SHP77 treated with DMSO at 0.1 percent for 48 hours (cell line): ENCODE measurements at regions not wholly inside any gene's neighbourhood (a gene's known extent, or its start where the extent isn't known, plus 50 kb on each side); places are given as distances from the start of the nearest gene placed in this dataset.
"Not testable (repeated sequence)": the region's sequence is repeated elsewhere in the genome, so short reads cannot be mapped to it uniquely, and the experiment has no call there.

Experiments
- DNase-seq: peaks from one replicate; lab custom pipeline; 2025; lab: John Stamatoyannopoulos, UW

GRCh38 chr11:37306563-37306962, 708.5 kb upstream of the RAG2 start:
- DNase-seq, result no peak

- not testable (repeated sequence) for DNase-seq
Observed at GRCh38 chr11:37301405-37301804, 703.4 kb upstream of the RAG2 start.

- no peak for DNase-seq
Observed at GRCh38 chr11:37298173-37298572, 700.1 kb upstream of the RAG2 start.

- DNase-seq, result no peak
Observed at GRCh38 chr11:37286890-37287289, 688.9 kb upstream of the RAG2 start.

- DNase-seq, result no peak
Observed at GRCh38 chr11:37282367-37282766, 684.3 kb upstream of the RAG2 start.

GRCh38 chr11:37280200-37280599, 682.2 kb upstream of the RAG2 start:
- DNase-seq, result no peak

- no peak for DNase-seq
Observed at GRCh38 chr11:37277896-37278465, 679.9 kb upstream of the RAG2 start.

GRCh38 chr11:37264783-37265182, 666.7 kb upstream of the RAG2 start:
- DNase-seq, result no peak

- no peak for DNase-seq
Observed at GRCh38 chr11:37264060-37264459, 666.0 kb upstream of the RAG2 start.

GRCh38 chr11:37263467-37263866, 665.4 kb upstream of the RAG2 start:
- DNase-seq, result not testable (repeated sequence)

- DNase-seq, result no peak
Observed at GRCh38 chr11:37259734-37260133, 661.7 kb upstream of the RAG2 start.

- DNase-seq, result no peak
Observed at GRCh38 chr11:37248145-37248544, 650.1 kb upstream of the RAG2 start.

GRCh38 chr11:37246092-37246491, 648.1 kb upstream of the RAG2 start:
- DNase-seq, result not testable (repeated sequence)

- DNase-seq, result no peak
Observed at GRCh38 chr11:37230865-37231264, 632.8 kb upstream of the RAG2 start.

GRCh38 chr11:37223962-37224361, 625.9 kb upstream of the RAG2 start:
- no peak for DNase-seq

- no peak for DNase-seq
Observed at GRCh38 chr11:37203006-37203405, 605.0 kb upstream of the RAG2 start.

- no peak for DNase-seq
Observed at GRCh38 chr11:37199082-37199481, 601.0 kb upstream of the RAG2 start.

- DNase-seq, result no peak
Observed at GRCh38 chr11:37184326-37184725, 586.3 kb upstream of the RAG2 start.

- no peak for DNase-seq
Observed at GRCh38 chr11:37182031-37182430, 584.0 kb upstream of the RAG2 start.

GRCh38 chr11:37177721-37178120, 579.7 kb upstream of the RAG2 start:
- no peak for DNase-seq

GRCh38 chr11:37171451-37171850, 573.4 kb upstream of the RAG2 start:
- no peak for DNase-seq

- no peak for DNase-seq
Observed at GRCh38 chr11:37170311-37170710, 572.3 kb upstream of the RAG2 start.

GRCh38 chr11:37145434-37145833, 547.4 kb upstream of the RAG2 start:
- not testable (repeated sequence) for DNase-seq

- no peak for DNase-seq
Observed at GRCh38 chr11:37142591-37142990, 544.6 kb upstream of the RAG2 start.

GRCh38 chr11:37141707-37142106, 543.7 kb upstream of the RAG2 start:
- no peak for DNase-seq
